ENCODE measurements at regions not wholly inside any gene's neighbourhood (a gene's known extent, or its start where the extent isn't known, plus 50 kb on each side); places are given as distances from the start of the nearest gene placed in this dataset.

DNA sequence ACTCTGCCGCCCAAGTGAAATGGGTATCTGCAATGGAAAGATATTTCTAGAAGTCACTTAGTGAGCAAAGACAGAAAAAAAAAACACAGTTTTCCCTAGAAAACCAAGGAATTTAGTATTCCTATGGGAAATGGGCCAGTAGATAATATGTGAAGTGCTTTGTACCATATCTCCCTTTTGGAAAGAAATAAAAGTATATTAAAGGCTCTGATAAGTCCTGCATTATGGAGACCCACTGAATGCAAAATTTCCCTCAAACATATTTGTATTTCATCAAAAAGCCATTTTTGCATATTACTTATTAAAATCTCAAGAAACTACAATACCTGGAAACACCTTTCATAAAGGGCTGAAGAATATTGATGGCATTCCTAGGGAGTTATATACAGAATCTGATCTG, 51.6 kb upstream of the DYNLRB2 start:
- DNase-seq: no peak

DNA sequence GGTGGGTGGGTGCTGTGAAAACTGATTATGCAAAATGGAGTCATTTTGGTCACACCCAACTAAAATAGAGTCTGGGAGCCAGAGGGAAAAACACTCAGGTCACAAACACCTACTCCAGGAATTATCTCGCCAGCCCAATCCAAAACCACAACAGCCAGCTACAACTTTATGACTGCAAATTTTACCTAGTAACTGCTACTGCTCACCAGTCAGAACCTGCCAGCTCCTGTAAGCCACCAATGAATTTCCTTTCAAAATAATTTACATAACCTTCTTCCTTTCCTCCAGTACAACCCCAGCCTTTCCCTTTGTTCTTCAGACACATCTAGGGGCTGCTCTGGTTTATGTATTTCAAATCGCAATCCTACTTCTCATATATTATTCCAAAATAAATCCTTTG, 52.6 kb upstream of the DYNLRB2 start:
- no peak for DNase-seq

DNA sequence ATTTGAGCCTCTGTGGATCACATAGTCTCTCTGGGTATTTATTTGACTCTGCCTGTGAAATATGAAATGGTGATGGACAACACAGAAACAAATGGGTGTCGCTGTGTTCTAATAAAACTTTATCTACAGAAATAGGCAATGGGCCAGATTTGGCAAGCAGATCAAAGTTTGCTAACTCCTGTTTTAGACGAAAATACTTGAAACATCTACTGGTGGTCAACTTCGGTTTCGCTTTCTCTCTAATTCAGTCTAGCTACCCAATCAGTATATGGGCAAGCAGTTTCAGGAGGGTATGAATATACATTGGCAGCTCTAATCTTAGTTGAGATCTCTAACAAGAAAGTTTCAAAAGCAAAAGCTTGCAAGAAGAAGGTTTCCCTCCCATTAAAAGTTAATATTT, 60.1 kb upstream of the DYNLRB2 start:
- DNase-seq: no peak

DNA sequence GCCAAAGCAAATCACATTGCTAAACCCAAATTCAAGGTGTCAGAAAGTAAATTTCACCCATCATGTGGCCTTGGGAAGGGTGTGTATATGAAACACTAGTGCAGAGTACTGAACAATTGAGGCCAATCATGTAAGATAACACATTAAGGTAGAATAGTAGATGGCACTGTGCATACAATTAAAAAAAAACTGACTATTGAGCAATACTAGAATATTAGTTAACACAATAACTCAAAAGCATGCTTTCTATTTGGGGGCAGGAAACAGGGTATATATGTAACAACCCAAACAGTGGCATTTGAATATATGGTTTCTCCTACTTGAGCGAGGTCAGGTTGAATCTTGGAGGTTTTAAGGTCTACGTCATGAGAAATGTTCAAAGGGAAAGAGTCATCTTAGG, 63.0 kb upstream of the DYNLRB2 start:
- no peak for DNase-seq

DNA sequence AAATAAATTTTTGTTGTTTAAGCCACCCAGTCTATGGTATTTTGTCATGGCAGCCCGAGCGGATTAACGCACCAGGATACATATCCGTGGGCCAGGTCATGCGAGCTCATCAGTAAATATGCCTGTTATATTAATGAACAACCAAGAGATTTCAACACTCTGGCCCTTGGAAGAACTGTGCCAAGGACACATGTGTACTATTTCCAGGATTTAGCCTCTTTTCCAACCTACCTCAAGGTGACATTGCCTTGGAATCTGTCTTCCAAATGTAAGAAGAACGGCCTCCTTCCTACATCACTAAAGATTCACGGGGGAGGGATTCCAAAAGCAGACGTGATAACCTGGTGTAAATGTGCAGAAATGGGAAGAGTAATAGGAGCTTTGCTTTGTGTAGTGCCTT, 72.8 kb upstream of the DYNLRB2 start:
- DNase-seq: no peak

DNA sequence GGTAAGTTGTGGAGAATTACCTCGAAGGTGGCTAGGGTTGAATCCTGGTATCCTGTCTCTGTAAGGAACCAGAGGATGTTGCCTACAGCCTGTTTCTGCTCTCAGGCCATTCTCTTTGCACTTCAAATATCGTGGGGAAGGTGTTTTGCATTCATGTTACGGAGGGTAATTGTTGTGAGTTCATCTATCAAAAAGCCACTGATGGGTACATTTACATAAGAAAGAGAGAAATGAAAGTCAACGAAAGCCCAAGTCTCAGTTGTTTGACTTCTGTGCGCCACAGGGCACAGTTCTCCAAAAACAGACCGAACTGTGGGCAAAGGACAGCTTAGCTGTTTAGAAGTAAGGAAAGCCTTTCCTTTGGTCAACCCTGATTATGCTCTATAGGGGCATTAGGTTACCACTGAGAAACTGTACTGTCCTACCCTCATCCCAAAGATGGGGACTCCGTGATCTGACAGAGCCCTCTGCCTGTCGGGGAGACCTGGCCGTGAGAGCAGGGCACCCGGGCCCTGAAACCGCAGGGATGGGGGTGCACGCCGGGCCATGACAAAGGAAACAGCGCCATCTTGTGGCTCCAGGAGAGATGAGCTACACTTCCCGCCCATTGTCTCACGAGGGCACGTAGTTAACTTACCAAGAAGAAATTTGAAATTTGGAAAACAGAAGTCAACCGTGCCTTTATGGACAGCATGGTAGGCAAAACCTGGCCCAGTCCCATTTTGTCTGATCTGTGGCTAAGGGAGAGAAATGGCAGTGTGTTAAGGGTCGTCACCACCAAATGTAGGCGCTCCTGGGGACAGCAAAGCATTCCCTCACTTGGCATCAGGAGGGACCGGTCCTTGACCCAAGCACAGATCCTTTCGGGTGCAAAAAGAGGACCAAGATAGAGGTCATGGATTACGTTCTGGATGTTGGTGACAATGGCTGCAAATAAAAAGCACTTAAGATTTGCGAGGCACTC, 74.5 kb upstream of the DYNLRB2 start:
- peak in 4 of 6 experiments; percentile 7 to 13 (median 10) for DNase-seq

DNA sequence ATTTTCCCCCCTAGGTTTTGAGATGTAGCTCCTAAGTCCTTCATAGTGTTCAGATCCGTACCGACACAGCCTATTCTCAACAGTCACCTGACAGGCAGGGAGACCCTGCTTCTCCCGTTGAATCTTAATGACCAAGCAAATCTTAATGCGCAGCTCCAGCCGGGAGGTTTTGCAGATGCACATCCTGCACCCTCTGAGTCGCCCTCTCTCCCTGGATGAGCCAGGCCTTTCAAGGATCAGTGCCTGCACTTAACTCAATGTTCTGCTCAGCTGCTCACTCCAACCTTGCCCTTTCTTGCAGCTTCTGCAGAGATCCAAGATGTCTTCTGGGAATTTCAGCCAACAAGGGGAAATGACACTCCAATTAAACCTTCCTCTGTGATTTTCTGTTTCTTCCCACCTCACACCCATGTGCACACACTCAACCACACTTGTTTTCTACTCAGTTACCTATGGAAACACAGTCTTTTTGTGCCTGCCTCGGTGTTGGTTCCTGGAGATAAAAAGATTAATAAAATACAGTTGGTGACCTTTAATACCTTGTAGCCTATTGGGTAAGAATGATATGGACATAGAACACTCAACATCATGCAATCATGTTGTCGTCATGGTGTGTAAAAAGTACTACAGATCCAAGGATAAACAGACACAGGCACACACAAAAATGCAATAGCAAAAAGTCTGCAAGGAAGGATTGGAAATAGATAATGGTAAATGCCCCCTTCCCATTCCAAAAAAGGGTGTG, 76.9 kb upstream of the DYNLRB2 start:
- DNase-seq: no peak

DNA sequence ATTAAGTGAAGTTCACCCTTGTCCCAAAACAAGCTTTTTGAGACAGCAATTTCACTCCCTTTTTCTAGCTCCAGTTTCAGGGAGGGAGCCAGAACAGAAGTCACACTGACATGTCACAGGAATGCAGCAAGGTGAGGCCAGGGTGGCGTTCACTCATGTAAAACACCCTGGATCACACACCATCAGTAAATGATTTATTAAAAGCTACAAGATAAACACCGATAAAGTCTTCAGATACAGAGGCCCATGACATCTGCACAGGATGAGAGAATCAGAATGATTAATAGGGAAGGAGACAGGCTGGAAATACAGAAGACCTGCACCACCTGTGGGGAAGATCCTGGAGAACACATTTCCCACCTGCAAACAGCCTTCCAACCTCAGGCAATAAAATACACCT, 77.5 kb upstream of the DYNLRB2 start:
- DNase-seq: no peak

DNA sequence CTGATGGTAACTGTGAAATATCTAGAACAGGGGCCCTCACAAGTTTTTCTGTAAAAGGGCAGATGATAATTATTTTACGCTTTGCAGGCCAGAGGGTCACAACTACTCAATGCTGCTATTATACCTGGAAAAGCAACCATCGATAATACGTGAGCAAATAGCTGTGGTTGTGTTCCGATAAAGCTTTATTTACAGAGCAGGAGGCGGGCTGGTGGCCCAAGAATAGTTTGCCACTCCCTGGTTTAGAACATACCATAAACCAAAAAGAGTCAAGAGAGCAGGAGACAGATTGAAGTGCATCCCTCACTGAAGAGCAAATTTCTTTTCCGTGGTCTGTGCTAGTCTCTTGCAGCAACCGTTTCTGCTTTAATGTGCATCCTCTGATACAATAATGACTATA, 77.9 kb upstream of the DYNLRB2 start:
- DNase-seq: no peak

DNA sequence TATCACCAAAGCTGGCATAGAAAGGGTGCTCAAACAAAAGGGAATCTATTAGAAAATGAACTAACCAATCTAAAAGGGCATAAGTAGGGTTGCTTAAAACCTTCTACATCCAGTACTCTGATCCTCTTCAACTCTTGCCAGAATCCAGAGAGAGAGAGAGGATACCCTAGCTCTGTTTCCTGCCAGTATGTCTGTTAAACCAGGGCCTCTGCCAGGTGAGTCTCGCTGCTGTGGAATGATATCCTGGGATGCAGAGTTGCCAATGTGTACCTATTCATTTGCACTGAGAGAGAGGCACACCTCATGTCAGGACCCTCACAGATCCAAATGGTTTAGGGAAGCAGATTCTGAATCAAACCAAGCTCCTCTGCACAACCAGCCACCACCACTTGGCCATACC, 79.8 kb upstream of the DYNLRB2 start:
- no peak for DNase-seq

DNA sequence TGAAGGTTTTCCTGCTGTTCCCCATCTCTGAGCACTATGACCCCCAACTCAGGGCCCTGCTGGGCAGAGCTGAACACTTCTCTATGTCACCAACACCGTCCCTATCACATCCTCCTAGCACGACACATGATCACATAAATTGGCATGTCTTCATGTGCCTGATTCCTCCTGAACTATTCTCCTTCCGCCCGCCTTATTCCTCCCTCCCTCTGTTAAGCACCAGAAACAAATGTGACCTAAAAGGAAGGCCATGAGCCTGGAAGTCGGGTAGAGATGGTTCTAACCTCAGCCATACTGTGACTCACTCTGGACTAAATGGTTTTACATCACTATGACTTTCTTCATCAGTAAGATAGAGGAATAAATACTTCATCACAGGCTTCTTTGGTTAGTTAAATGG, 80.8 kb upstream of the DYNLRB2 start:
- DNase-seq: no peak

DNA sequence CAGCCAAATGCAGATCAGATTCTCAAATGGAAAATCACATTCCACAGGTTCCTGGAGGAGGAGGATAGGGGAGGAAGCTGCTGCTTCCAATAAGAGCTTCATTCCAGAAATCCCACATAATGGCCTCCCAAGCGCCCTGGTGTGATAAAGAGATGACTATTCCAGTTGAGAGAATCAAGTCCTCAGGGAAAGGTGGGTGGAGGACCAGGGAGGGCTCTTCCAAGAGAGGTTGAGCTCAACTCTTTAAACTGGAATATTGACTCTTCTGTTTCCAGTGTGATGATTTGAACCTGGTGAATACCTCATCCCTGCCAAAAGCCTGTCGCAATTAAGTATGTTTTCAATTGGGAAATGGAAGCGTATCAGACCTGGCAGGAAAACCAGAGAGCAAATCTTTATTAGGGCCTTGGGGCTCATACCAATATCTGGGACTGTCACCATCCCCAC, 81.4 kb upstream of the DYNLRB2 start:
- no peak for DNase-seq

DNA sequence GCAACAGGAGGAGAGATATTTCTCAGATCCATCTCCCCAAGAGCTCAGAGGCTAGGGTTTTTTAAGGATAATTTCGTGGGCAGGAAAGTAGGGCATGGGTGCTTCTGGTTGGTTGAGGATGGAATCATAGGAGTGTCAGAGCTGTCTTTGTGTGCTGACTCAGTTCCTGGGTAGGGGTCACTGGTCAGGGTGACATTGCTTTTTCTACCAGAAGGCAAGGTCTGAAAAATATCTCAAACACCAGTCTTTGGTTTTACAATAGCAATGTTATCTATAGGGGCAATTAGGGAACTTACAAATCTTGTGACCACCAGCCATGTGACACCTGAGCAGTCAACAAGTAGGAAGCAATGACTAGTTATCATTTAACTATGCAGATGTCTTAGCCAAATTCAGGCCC, 82.9 kb upstream of the DYNLRB2 start:
- DNase-seq: no peak

DNA sequence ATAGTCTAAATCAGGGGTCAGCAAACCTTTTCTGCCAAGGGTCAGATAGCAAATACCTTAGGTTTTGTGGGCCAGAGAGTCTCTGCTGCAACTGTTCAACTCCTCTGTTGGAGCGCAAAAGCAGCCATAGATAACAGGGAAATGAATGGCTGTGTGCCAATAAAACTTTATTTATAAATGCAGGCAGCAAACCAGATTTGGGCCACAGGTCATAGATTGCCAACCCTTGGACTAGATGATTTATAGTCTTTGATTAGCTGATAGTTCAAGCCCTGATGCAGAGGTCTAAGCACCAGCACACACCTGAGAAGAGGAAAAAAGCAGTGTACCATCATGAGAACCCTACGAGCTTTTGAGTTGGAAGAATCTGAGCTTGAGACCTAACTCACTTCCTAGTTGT, 86.0 kb upstream of the DYNLRB2 start:
- DNase-seq: no peak

DNA sequence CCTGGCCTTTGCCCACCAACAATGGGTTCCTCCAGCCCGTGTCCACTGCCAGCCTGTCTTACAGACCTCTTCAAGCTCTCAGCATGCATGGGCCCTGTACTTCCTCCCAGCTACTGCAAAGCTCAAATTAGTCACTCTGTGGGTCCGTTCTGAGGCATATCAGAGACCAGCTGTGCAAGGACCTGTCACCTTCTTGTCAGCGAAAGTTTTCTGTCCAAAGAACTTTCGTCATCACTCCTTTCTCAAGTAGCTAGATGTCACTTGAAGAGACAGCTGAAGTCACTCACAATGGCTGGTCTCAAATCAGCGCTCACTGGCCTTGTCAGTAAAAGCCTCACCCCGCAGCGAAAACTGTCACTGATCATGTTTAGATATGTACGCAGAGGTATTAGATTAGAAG, 91.4 kb upstream of the DYNLRB2 start:
- no peak for DNase-seq

DNA sequence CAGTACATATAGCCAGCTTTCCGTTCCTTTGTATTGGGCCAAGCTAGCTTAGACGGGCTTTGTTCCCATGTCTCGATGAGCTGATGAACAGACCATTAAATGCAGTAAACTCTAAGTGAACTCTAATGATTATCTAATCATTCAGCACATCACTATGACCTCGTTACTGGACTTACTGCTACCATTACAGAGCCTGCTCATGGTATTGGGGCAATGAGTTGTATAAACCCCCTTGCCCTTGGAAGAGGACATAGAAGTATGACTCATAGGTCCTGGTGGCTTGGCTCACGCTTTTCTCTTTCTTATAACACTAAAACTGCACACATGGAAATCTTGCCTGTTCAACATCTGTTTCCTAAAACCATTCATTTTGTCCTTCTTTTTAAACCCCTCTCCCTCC, 93.6 kb upstream of the DYNLRB2 start:
- no peak for DNase-seq

DNA sequence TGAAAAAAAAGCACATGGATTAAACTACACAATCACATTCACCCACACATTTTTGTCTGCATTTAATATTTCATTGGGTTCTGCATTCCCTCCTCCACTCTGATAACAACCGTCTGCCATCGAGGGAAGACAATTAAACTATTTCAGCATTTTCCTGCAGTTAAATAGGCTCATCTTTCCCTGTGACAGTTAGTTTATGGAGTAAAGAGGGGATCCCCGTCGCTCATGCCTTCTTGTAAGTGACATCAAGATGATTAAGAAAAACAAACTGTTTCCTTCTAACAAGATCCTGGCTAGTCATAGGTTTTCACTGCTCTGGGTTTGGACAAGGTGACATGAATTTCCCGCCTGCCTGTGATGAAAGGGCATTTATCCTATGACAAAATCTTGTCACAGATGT, 98.0 kb upstream of the DYNLRB2 start:
- DNase-seq: no peak

DNA sequence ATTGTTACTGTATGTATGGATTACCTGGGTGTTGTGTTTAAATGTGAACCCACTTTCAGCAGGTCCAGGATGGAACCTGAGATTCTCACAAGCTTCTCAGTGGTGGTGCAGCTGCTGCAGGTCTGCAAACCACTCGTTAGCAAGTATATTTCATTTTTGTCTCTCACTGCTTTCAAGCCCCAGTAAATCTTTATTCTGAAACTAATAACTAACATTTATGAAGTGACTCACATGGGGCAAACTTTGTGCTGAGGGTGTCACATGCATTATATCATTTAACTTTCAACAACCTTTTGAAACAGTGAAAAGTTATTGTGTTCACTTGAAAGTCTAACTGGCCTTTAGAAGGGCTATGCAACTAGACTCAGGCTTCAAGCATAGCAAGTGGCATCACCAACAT, 98.9 kb upstream of the DYNLRB2 start:
- no peak for DNase-seq

DNA sequence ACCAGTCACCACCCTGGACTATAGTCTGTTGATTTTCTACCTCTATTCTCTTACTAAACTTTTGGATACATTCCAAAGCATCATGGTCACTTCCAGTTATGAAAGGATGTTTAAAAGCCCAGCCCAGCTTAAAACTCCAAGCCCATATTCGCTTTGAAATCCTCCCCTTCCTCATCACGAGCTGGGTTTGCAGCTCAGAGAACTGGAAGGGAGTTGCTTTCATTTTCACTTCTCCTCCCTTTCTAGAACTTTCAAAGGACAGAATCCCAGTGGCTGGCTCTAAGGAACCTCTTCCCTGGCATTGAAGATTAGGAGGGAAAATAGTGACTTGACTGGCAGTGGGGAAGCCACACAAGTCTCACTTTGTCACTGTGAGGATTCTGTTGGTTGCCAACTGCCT, 100.1 kb upstream of the DYNLRB2 start:
- DNase-seq: no peak

DNA sequence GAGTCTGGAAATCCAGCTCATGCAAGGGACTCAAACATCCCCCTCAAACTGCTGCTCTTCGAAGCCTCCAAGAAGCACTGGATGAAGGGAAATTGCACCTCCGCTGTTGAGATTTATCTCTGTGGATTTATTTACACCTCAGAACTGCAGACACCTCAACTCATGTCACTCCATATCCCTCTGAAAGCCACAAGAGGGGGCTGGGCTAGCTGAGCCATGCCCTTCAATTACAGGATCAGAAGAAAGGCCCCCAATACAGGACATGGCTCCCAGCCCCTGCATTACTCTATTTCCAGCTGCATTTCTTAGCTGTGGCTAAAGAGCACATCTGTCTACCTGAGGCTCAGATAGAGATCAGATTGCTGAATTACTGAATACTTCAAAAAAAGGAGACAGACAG, 103.1 kb upstream of the DYNLRB2 start:
- DNase-seq: no peak

DNA sequence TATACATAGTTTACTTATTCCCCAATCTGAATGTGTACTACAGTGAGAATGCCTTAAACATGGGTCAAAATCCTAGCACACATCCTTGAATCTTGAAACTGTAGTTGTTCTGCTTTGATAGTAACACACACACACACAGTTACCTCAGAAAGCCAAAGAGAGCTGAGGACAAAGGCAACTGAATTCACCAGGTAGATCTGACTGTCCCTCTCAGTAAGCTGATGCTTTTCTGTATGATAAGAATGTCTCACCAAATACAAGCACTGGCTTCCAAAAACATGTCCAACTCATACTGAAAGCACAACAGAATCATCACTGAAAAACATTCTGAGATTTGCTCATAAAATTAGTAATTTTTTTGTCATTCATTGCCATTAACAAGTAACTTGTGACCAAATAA, 104.3 kb upstream of the DYNLRB2 start:
- DNase-seq: no peak

DNA sequence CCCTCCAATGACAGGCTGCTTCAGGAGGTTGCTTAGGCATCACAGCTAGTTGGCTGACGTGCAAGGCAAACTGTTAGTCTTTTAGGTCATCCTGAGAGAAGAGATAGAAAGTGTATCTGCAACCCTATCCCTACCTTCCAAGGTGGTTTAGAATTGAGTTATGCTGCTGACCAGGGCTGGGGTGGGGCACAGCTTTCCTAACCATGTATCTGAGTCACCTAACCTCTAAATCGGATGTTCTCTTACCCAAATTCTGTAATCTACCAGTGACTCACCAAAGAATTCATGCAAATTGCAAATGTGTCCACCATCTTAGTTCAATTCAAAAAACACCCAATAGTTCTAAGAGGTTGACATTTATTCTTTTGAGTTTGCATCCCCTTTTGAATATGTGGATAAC, 107.2 kb upstream of the DYNLRB2 start:
- no peak for DNase-seq

DNA sequence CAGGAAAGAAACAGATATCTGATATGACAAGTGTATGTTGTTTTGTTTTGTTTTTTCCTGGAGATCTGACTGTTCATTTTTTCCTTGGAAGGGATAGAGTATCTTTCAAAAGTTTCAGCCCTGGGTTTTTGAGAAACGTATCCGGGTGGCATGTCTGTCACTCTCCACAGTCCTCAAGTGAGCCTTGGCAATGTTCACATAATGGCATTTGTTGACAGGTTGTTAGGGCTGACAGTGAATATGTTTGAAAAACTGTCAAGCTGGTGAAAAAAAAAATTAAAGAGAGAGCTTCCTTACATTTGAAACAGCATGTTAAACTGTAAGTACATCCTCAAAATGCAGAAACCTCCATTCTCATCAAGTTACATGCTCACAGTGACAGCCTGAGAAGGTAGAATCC, 113.0 kb upstream of the DYNLRB2 start:
- DNase-seq: no peak
